ENCODE measurements at regions not wholly inside any gene's neighbourhood (a gene's known extent, or its start where the extent isn't known, plus 50 kb on each side); places are given as distances from the start of the nearest gene placed in this dataset.

DNA sequence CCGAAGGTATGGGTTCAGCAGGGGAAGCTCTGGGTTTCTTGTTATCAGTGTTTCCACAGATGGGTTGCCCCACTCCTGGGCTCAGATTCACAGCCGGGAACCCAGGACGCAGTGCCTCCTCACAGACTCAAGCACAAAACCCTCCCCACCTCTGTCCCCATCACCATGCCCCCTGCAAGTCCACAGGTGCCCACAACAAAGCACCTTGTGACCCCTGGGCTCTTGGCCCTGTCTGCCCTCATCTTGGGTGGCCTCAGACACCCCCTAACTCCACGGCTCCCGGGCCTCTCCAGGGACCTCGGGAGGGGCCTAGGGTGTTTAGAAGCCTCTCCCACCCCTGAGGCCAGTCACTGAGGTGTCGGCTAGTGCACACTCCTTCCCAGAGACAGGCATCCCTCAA is 231.7 kb downstream of the TUBA3C start:
- peaks cover 8% of the 10 kb centered on the region for H3K36me3 Mint-ChIP-seq (ENCODE audit: low read depth)
- no peak overlapping the region for H3K27ac Mint-ChIP-seq
- TF ChIP-seq, protein P1, sequence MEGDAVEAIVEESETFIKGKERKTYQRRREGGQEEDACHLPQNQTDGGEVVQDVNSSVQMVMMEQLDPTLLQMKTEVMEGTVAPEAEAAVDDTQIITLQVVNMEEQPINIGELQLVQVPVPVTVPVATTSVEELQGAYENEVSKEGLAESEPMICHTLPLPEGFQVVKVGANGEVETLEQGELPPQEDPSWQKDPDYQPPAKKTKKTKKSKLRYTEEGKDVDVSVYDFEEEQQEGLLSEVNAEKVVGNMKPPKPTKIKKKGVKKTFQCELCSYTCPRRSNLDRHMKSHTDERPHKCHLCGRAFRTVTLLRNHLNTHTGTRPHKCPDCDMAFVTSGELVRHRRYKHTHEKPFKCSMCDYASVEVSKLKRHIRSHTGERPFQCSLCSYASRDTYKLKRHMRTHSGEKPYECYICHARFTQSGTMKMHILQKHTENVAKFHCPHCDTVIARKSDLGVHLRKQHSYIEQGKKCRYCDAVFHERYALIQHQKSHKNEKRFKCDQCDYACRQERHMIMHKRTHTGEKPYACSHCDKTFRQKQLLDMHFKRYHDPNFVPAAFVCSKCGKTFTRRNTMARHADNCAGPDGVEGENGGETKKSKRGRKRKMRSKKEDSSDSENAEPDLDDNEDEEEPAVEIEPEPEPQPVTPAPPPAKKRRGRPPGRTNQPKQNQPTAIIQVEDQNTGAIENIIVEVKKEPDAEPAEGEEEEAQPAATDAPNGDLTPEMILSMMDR (conservative IDR thresholded peaks at IDR 0.05): no peak
- no peak for DNase-seq
- WGBS, 2 experiments (ENCODE audit: insufficient coverage in 1 of 2, insufficient read length in 1 of 2): 89 to 90% methylated on average over 3 to 7 of the region's 7 CpGs
- Histone ChIP-seq H3K27me3 (ENCODE audit: control insufficient read depth, insufficient read depth, low read length, poor library complexity, severe bottlenecking) (no peaks in the 10 kb centered on the region), H3K4me3 (ENCODE audit: low read length) (no peak overlapping the region), H3K27ac (ENCODE audit: low read depth, low read length) (no peak overlapping the region), H3K9ac (ENCODE audit: extremely low read depth, low read length, poor library complexity, severe bottlenecking) (no peak overlapping the region), H3K4me1 (ENCODE audit: control insufficient read depth, insufficient read depth, low read length) (no peaks in the 10 kb centered on the region), H3K9me3 (ENCODE audit: control insufficient read depth, low read length) (peaks cover 28% of the 10 kb centered on the region), H3K36me3 (ENCODE audit: control insufficient read depth, insufficient read depth, low read length) (no peaks in the 10 kb centered on the region)
- H3K4me3 Mint-ChIP-seq: no peak overlapping the region
- H3K27me3 Mint-ChIP-seq (ENCODE audit: insufficient read depth): no peaks in the 10 kb centered on the region
- H3K4me1 Mint-ChIP-seq: no peaks in the 10 kb centered on the region
- H3K9me3 Mint-ChIP-seq: peaks cover 95% of the 10 kb centered on the region

DNA sequence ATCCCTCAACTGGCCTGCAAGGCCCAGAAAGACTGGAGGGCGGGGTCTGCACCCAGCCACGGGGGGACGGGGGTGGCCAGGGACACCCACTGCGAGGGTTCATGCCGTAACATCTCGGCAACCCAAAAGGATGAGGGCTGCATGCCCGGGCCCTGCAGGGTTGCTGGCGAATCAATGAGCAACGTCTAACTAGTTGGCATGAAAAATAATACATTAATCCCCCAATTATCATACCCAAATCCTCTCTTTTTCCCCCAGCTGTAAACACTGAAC is 232.2 kb downstream of the TUBA3C start:
- Mint-ChIP-seq H3K27ac (no peak overlapping the region), H3K9me3 (peaks cover 95% of the 10 kb centered on the region), H3K4me1 (no peaks in the 10 kb centered on the region), H3K27me3 (ENCODE audit: insufficient read depth) (no peaks in the 10 kb centered on the region), H3K4me3 (no peak overlapping the region), H3K36me3 (ENCODE audit: low read depth) (peaks cover 6% of the 10 kb centered on the region)
- TF ChIP-seq, protein P1 (conservative IDR thresholded peaks at IDR 0.05): no peak
- Histone ChIP-seq H3K4me1 (ENCODE audit: control insufficient read depth, insufficient read depth, low read length) (no peaks in the 10 kb centered on the region), H3K27ac (ENCODE audit: low read depth, low read length) (no peak overlapping the region), H3K36me3 (ENCODE audit: control insufficient read depth, insufficient read depth, low read length) (no peaks in the 10 kb centered on the region), H3K4me3 (ENCODE audit: low read length) (no peak overlapping the region), H3K9me3 (ENCODE audit: control insufficient read depth, low read length) (peaks cover 32% of the 10 kb centered on the region), H3K27me3 (ENCODE audit: control insufficient read depth, insufficient read depth, low read length, poor library complexity, severe bottlenecking) (no peaks in the 10 kb centered on the region), H3K9ac (ENCODE audit: extremely low read depth, low read length, poor library complexity, severe bottlenecking) (no peak overlapping the region)
- no peak for DNase-seq
- 54 to 61% methylated on average over 9 of the region's 9 CpGs for WGBS, 2 experiments (ENCODE audit: insufficient coverage in 1 of 2, insufficient read length in 1 of 2)

DNA sequence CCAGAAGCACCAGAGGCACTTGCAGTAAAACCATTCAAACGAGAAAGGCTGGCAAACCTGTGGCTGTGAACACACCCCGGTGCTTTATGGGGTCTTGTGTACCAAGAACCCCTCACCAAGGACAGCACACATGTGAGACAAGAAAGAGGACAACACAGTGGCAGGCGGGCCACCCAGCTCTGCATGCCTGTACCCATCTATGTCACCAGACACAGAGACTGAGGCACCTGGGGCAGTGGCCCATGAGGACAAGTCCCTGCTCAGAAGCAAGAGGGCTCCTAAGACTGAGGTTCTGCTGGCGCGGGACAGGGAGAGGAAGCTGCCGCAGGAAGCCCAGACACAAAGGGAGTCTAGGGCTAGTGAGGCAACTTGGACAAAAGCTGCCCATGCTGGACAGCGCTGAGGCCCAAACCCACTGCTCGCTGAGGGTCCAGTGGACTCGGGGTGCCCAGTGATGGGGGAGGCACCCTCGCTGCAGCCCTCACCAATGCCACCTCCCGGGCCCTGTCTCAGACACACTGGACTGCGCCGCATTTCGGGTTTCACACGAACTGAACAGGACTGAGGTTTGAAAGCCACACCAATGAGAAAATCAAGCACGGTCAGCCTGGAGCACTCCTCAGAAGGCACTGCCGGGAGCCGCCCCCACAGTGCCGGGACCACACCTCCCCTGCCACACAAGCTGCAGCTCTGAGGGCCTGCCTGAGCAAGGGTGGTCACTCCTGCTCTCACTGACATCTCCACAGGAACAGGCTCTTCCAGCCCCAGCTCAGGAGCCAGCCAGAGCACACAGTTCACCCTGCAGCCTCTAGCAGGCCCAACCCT is 232.7 kb downstream of the TUBA3C start:
- TF ChIP-seq, protein P1 (conservative IDR thresholded peaks at IDR 0.05): no peak
- Histone ChIP-seq H3K9me3 (ENCODE audit: control insufficient read depth, low read length) (peaks cover 34% of the 10 kb centered on the region), H3K4me1 (ENCODE audit: control insufficient read depth, insufficient read depth, low read length) (no peaks in the 10 kb centered on the region), H3K27me3 (ENCODE audit: control insufficient read depth, insufficient read depth, low read length, poor library complexity, severe bottlenecking) (no peaks in the 10 kb centered on the region), H3K4me3 (ENCODE audit: low read length) (no peak overlapping the region), H3K36me3 (ENCODE audit: control insufficient read depth, insufficient read depth, low read length) (no peaks in the 10 kb centered on the region), H3K9ac (ENCODE audit: extremely low read depth, low read length, poor library complexity, severe bottlenecking) (no peak overlapping the region), H3K27ac (ENCODE audit: low read depth, low read length) (no peak overlapping the region)
- H3K4me3 Mint-ChIP-seq: no peak overlapping the region
- no peaks in the 10 kb centered on the region for H3K27me3 Mint-ChIP-seq (ENCODE audit: insufficient read depth)
- 72 to 78% methylated on average over 15 to 19 of the region's 19 CpGs for WGBS, 2 experiments (ENCODE audit: insufficient coverage in 1 of 2, insufficient read length in 1 of 2)
- peaks cover 4% of the 10 kb centered on the region for H3K36me3 Mint-ChIP-seq (ENCODE audit: low read depth)
- peaks cover 95% of the 10 kb centered on the region for H3K9me3 Mint-ChIP-seq
- H3K4me1 Mint-ChIP-seq: no peaks in the 10 kb centered on the region
- no peak for DNase-seq
- H3K27ac Mint-ChIP-seq: no peak overlapping the region
